ENCODE measurements at regions not wholly inside any gene's neighbourhood (a gene's known extent, or its start where the extent isn't known, plus 50 kb on each side); places are given as distances from the start of the nearest gene placed in this dataset.

- intact Hi-C loops (cut with micrococcal nuclease) (no loop called here), in situ Hi-C loops (cut with MboI) (no loop called here)
- no peak for ATAC-seq
- Histone ChIP-seq H3K4me2 (ENCODE audit: insufficient read depth, low read length) (no peak overlapping the region), H3K27ac (ENCODE audit: extremely low read depth, low read depth, low read length) (no peak overlapping the region), H3K4me3 (no peak overlapping the region), H3K9me3 (replicated peaks; ENCODE audit: control insufficient read depth, insufficient read depth, low read depth, low read length) (no peaks in the 10 kb centered on the region), H3K79me2 (ENCODE audit: control insufficient read depth, insufficient read depth, low read length) (peaks cover 12% of the 10 kb centered on the region), H3K4me1 (replicated peaks in 1 of 2; ENCODE audit: control insufficient read depth in 2 of 2, insufficient read depth in 2 of 2, low read length in 2 of 2) (peaks cover 0 to 8% of the 10 kb centered on the region in 2 experiments; a peak in 2 of 5 replicates), H2AFZ (ENCODE audit: low read depth, low read length) (no peak overlapping the region), H3K9ac (ENCODE audit: insufficient read depth in 1 of 2, low read depth in 2 of 2, low read length in 2 of 2) (no peak overlapping the region), H4K20me1 (replicated peaks; ENCODE audit: control insufficient read depth, insufficient read depth, low read length) (no peaks in the 10 kb centered on the region), H3K9me1 (ENCODE audit: control insufficient read depth, insufficient read depth, low read length) (no peaks in the 10 kb centered on the region), H3K36me3 (ENCODE audit: control insufficient read depth, insufficient read depth, low read length) (peaks cover 15% of the 10 kb centered on the region), H3K27me3 (ENCODE audit: control insufficient read depth in 2 of 2, insufficient read depth in 2 of 2, low read length in 2 of 2) (no peaks in the 10 kb centered on the region)
- no peak for DNase-seq (ENCODE audit: extremely low read depth in 1 of 4, low spot score in 3 of 4)
- no TSS peak for BruUV-seq (replicated peaks)
- POLR2A ChIA-PET: no interaction called here
- 97% methylated on average over 3 of the region's 3 CpGs for WGBS (ENCODE audit: insufficient coverage, low coverage, missing lambda C conversion rate)
- CTCF ChIA-PET (ENCODE audit: low intra/inter-chr PET ratio): no interaction called here
- FAIRE-seq: no peak
- no peak for TF ChIP-seq ZNF780A (CRISPR knock-in tag; IDR thresholded peaks at IDR 0.05)
- TF ChIP-seq RFX5 (IDR thresholded peaks at IDR 0.05; ENCODE audit: low read depth, low read length): no peak
- TF ChIP-seq ZBTB7A (IDR thresholded peaks at IDR 0.05; ENCODE audit: borderline replicate concordance, control insufficient read depth, low read depth, low read length): no peak
- no peak for TF ChIP-seq IFI16 (CRISPR knock-in tag; IDR thresholded peaks at IDR 0.05)
- no peak for TF ChIP-seq ZNF324 (CRISPR knock-in tag; IDR thresholded peaks at IDR 0.05)
- no peak for TF ChIP-seq U2AF1 (optimal IDR thresholded peaks at IDR 0.05; ENCODE audit: low read depth, low read length)
- no peak for TF ChIP-seq ZNF764 (CRISPR knock-in tag; IDR thresholded peaks at IDR 0.05; ENCODE audit: low read depth)
- TF ChIP-seq TGIF2 (CRISPR knock-in tag; IDR thresholded peaks at IDR 0.05): no peak
- TF ChIP-seq ZNF407 (IDR thresholded peaks at IDR 0.05; ENCODE audit: low read depth): no peak
- TF ChIP-seq FUS (optimal IDR thresholded peaks at IDR 0.05; ENCODE audit: low read depth, low read length): no peak
- no peak for TF ChIP-seq HNRNPH1 (optimal IDR thresholded peaks at IDR 0.05; ENCODE audit: low read depth, low read length)
- TF ChIP-seq CHD4 (IDR thresholded peaks at IDR 0.05; ENCODE audit: insufficient read depth, insufficient replicate concordance, low read depth, low read length, poor library complexity, severe bottlenecking): no peak
- no peak for TF ChIP-seq NEUROD1 (IDR thresholded peaks at IDR 0.05; ENCODE audit: borderline replicate concordance, low read depth, low read length, partially characterized antibody)
- TF ChIP-seq HBP1 (CRISPR knock-in tag; IDR thresholded peaks at IDR 0.05): no peak
Observed at GRCh38 chr18:46257366-46257765, 153.2 kb downstream of the HAUS1 start.
